ENCODE measurements at regions not wholly inside any gene's neighbourhood (a gene's known extent, or its start where the extent isn't known, plus 50 kb on each side); places are given as distances from the start of the nearest gene placed in this dataset.

- H3K9me3 ChIP-seq (ENCODE audit: control insufficient read depth, insufficient read depth, low read length), result no peaks in the 10 kb centered on the region
- no peaks in the 10 kb centered on the region for H3K36me3 ChIP-seq (ENCODE audit: control insufficient read depth, low read length)
- no peaks in the 10 kb centered on the region for H3F3A ChIP-seq (ENCODE audit: control insufficient read depth, insufficient read depth)
- H4K20me1 ChIP-seq (ENCODE audit: control insufficient read depth, insufficient read depth, low read depth, low read length), result no peaks in the 10 kb centered on the region
- H3K4me3 ChIP-seq (ENCODE audit: low read length), result no peak overlapping the region
- H3K79me2 ChIP-seq (ENCODE audit: control insufficient read depth, low read length), result no peaks in the 10 kb centered on the region
- TF ChIP-seq CTCF (IDR thresholded peaks at IDR 0.05; ENCODE audit: low read depth, low read length, poor library complexity, severe bottlenecking) (no peak), EZH2phosphoT487 (IDR thresholded peaks at IDR 0.05; ENCODE audit: borderline replicate concordance, low read length) (no peak)
- H3K4me2 ChIP-seq (ENCODE audit: low read length), result no peak overlapping the region
- no peak overlapping the region for H3K27ac ChIP-seq (ENCODE audit: low read depth, low read length)
- H3K4me1 ChIP-seq (ENCODE audit: control insufficient read depth, low read length), result no peaks in the 10 kb centered on the region
- H3K9me2 ChIP-seq (replicated peaks; ENCODE audit: control insufficient read depth, low read length), result no peaks in the 10 kb centered on the region
- no peaks in the 10 kb centered on the region for H3K27me3 ChIP-seq (ENCODE audit: control insufficient read depth, low read length)
Observed at GRCh38 chr22:44627521-44628139, 74.4 kb upstream of the PRR5 start.

DNA sequence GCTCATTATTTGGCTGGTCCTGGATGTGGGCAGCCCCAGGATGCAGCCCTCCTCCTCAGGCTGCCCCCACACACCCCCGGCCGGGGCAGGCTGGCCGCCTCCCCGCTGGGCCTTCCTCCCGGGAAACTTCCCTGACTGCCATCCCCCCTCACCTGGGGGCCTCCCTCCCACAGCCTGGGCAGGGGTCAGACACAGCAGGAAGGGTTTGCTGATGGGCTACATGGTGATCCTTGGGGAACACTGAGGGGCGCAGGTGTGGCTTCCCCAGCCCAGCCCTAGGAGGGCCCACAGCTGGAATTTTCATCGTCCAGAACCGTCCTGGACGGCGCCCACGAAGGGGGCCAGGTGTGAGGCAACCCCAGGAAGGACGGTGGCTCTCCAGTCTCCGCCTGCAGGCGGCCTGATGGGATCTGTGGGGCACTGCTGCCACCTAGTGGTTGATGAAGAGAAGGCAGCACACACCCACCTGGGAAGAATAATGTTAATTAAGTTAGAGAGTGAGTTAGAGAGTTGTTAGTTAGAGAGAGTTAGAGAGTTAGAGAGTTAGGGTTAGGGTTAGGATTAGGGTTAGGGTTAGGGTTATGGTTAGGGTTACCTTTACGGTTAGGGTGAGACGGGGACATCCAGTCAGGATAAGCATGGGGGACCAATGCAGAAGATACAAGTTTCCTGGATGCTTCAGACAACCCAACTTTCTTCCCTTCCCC is 75.9 kb upstream of the PRR5 start:
- no peaks in the 10 kb centered on the region for H3K9me2 ChIP-seq (replicated peaks; ENCODE audit: control insufficient read depth, low read length)
- no peaks in the 10 kb centered on the region for H3K36me3 ChIP-seq (ENCODE audit: control insufficient read depth, low read length)
- H3K4me3 ChIP-seq (ENCODE audit: low read length), result no peak overlapping the region
- no peaks in the 10 kb centered on the region for H3K4me1 ChIP-seq (ENCODE audit: control insufficient read depth, low read length)
- no peaks in the 10 kb centered on the region for H3K27me3 ChIP-seq (ENCODE audit: control insufficient read depth, low read length)
- H3K27ac ChIP-seq (ENCODE audit: low read depth, low read length), result no peak overlapping the region
- no peaks in the 10 kb centered on the region for H3K79me2 ChIP-seq (ENCODE audit: control insufficient read depth, low read length)
- TF ChIP-seq EZH2phosphoT487 (IDR thresholded peaks at IDR 0.05; ENCODE audit: borderline replicate concordance, low read length), result no peak
- TF ChIP-seq CTCF (IDR thresholded peaks at IDR 0.05; ENCODE audit: low read depth, low read length, poor library complexity, severe bottlenecking), result peak; percentile 97
- H3K9me3 ChIP-seq (ENCODE audit: control insufficient read depth, insufficient read depth, low read length), result no peaks in the 10 kb centered on the region
- H4K20me1 ChIP-seq (ENCODE audit: control insufficient read depth, insufficient read depth, low read depth, low read length), result no peaks in the 10 kb centered on the region
- H3F3A ChIP-seq (ENCODE audit: control insufficient read depth, insufficient read depth), result no peaks in the 10 kb centered on the region
- H3K4me2 ChIP-seq (ENCODE audit: low read length), result no peak overlapping the region

DNA sequence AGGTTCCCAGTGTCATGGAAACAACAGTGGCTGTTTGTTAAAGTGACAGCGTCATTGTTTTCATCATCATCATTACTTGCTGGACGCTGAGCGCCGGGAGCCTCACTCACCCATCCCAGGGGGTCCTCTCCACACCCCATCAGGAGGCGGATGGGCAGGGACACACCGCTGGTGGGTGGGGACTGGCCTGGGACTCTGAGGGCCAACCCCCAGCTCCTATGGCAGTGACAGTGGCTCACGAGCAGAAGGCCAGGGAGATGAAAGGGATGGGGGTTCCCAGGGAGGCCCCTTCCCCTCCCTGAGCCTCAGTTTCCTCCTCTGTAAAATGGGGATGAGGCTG is 76.6 kb upstream of the PRR5 start:
- Histone ChIP-seq H3K4me3 (ENCODE audit: low read length) (no peak overlapping the region), H3K9me3 (ENCODE audit: control insufficient read depth, insufficient read depth, low read length) (no peaks in the 10 kb centered on the region), H3K4me1 (ENCODE audit: control insufficient read depth, low read length) (no peaks in the 10 kb centered on the region), H3K27ac (ENCODE audit: low read depth, low read length) (no peak overlapping the region), H3K36me3 (ENCODE audit: control insufficient read depth, low read length) (no peaks in the 10 kb centered on the region), H3K9me2 (replicated peaks; ENCODE audit: control insufficient read depth, low read length) (no peaks in the 10 kb centered on the region), H4K20me1 (ENCODE audit: control insufficient read depth, insufficient read depth, low read depth, low read length) (no peaks in the 10 kb centered on the region), H3F3A (ENCODE audit: control insufficient read depth, insufficient read depth) (no peaks in the 10 kb centered on the region), H3K27me3 (ENCODE audit: control insufficient read depth, low read length) (no peaks in the 10 kb centered on the region), H3K4me2 (ENCODE audit: low read length) (no peak overlapping the region), H3K79me2 (ENCODE audit: control insufficient read depth, low read length) (no peaks in the 10 kb centered on the region)
- TF ChIP-seq EZH2phosphoT487 (IDR thresholded peaks at IDR 0.05; ENCODE audit: borderline replicate concordance, low read length) (no peak), CTCF (IDR thresholded peaks at IDR 0.05; ENCODE audit: low read depth, low read length, poor library complexity, severe bottlenecking) (no peak)

Measured in DOHH2 (cell line).